Fibroblast of the aortic adventitia (primary cell): ENCODE measurements at regions not wholly inside any gene's neighbourhood (a gene's known extent, or its start where the extent isn't known, plus 50 kb on each side); places are given as distances from the start of the nearest gene placed in this dataset.

ENCODE experiments used
- DNase-seq: peaks from one replicate; pipeline ENCODE4 v3.0.0-alpha.2; 2010; ENCODE audit warnings: low read depth
- H3K4me3 ChIP-seq: 2 replicates; pipeline ENCODE4 v1.5.1; 2011; ENCODE audit warnings: low read depth, mild to moderate bottlenecking, control low read depth, low read length, moderate library complexity
- TF ChIP-seq, protein P1 (sequence below): IDR thresholded peaks from 2 replicates; pipeline ENCODE4 v1.5.1; 2011; ENCODE audit warnings: mild to moderate bottlenecking, low read length, control low read depth, inconsistent platforms; ENCODE audit not compliant: insufficient read depth

DNA sequence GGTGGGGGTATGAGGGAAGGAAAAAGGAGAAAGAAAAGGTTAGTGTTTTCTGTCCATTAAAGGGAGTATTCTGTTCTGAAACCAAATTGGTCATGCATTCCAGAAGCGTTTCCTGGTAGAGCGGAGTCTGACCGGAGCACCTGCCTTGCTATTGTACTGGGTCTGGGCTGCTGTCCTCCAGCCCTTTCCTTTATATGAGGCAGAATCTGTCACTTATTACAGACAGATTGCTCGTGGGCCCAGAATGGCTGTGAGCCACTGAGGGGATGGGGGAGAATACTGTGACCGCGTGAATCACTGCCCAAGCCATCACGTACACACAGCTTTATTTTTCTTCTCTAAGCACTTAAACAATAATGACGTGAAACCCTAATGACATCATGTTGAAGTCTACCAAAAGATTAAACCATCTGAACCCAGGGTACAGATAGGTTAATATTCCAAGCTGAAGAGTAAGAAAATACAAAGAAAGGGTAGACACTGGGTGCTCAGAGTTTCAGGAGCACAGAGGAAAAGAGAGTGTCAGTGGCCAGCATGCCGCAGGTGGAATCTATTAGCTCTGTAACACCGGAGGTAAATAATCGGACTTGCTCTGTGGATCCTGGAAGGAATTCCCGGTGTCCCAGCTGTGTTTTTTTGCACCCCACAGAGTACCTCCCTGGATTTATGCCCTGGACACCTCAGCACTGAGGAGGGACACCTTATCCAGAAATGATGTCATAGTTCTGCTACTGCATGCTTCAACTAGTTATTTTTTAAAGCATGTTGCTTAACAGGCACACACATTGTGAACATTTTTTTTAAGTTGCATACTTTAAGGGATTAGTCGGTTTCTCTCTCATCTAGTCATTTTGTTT lies 573.3 kb downstream of the PKHD1 start:
- TF ChIP-seq, protein P1, sequence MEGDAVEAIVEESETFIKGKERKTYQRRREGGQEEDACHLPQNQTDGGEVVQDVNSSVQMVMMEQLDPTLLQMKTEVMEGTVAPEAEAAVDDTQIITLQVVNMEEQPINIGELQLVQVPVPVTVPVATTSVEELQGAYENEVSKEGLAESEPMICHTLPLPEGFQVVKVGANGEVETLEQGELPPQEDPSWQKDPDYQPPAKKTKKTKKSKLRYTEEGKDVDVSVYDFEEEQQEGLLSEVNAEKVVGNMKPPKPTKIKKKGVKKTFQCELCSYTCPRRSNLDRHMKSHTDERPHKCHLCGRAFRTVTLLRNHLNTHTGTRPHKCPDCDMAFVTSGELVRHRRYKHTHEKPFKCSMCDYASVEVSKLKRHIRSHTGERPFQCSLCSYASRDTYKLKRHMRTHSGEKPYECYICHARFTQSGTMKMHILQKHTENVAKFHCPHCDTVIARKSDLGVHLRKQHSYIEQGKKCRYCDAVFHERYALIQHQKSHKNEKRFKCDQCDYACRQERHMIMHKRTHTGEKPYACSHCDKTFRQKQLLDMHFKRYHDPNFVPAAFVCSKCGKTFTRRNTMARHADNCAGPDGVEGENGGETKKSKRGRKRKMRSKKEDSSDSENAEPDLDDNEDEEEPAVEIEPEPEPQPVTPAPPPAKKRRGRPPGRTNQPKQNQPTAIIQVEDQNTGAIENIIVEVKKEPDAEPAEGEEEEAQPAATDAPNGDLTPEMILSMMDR: no peak
- no peak overlapping the region for H3K4me3 ChIP-seq
- DNase-seq: no peak

DNA sequence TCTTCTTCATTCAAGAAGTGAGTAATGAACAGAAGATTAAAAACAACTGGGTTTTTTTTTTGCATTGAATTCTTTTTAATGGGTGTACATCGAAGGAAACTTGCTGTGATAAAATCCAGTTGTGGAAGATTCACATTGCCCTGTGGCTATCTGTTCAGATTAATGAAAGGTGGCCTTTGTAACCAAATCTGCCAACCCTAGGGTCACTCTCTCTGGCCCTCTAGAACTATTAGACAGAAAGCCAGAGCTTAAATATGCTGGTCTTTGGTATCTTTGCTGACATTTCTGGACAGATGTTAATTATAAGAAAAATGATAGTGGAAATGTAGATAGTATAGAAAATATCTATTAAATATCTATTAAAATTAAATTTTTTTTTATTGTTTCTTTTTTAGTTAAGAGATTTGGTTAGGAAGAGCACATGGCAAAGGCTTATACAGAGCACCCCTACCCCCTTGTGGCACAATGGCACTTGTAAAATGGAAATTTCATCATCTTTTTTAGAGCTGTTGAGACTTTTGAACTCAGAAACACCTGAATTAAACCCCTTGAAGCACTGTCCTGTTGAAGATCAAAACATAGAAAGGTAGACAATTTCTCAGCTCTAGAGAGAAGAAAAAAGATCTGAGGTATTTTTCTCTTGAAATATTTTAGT lies 572.5 kb downstream of the PKHD1 start:
- TF ChIP-seq, protein P1: no peak
- no peak overlapping the region for H3K4me3 ChIP-seq
- no peak for DNase-seq

DNA sequence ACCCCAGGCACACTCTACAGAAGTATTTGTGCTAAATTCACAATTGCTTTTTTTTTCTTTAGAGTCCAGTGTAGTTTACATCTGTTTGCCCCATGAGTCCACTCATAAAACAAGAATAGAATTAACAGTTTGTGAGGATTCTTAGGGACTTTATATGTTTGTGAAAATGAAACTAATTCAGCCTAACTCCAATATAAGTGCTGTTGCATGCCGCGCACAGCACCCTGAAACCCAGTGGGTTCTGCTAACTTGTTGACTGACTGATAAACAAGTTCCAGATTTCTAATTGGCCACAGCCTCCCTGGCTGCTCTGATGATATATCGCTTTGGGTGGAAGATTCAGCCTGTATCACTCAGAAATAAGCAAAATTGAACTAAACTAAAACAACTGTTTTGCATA lies 561.4 kb downstream of the PKHD1 start:
- DNase-seq: no peak
- H3K4me3 ChIP-seq: no peak overlapping the region
- TF ChIP-seq, protein P1: no peak

DNA sequence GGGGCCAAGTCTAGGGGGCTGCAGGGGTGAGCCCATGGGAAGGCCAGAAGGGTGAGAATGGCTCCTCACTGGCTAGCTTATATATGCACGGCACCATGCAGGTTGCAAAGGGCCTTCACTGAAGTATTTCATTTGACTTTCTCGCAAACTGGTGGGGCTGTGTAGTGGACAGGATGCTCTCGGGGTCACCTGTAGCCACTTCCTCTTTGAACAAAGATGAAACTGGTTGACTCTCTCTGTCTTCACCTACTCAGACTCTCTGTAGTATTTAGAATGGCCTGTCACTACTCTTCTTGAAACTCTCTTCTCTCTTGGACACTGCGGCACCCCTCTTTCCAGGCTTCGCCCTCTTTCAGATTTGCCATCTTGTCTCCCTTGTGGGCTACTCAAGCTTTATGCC lies 560.5 kb downstream of the PKHD1 start:
- no peak for DNase-seq
- no peak overlapping the region for H3K4me3 ChIP-seq
- TF ChIP-seq, protein P1: no peak

DNA sequence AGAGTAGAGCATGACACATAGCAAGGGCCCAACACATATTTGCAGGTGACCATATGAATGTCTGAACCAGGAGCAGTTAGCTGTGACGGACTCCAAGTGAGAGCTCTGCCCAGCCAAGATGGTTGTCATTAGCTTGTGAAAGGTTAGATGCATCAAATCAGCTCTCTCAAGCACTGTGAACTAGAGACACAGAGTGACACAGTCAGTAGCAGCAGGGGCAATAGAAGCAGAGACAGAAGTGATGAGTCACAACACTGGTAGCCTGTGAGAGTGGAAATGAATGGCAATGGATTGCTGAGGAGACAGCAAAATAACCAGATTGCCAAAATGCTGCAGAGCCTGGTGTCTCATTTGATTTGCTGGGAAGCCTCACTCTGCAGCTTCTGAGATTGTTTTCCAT lies 558.9 kb downstream of the PKHD1 start:
- TF ChIP-seq, protein P1: no peak
- no peak overlapping the region for H3K4me3 ChIP-seq
- DNase-seq: no peak

DNA sequence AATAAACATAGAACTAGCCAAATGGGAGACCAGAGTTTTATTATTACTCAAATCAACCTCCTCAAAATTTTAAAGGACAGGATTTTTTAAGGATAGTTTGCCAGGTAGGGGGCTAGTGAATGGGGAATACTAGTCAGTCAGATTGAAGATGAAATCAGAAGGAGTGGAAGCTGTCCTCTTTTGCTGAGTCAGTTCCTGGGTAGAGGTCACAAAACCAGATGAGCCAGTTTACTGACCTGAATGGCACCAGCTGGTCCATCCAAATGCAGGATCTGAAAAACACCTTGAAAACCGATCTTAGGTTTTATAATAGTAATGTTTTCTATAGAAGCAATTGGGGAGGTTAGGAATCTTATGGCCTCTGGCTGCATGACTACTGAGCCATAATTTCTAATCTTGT lies 558.2 kb downstream of the PKHD1 start:
- DNase-seq: no peak
- TF ChIP-seq, protein P1: no peak
- H3K4me3 ChIP-seq: no peak overlapping the region
